Natural killer cell (primary cell): ENCODE measurements at regions not wholly inside any gene's neighbourhood (a gene's known extent, or its start where the extent isn't known, plus 50 kb on each side); places are given as distances from the start of the nearest gene placed in this dataset.
"Not testable (repeated sequence)": the region's sequence is repeated elsewhere in the genome, so short reads cannot be mapped to it uniquely, and the experiment has no call there.

Source experiments
- ATAC-seq, 3 donors: fragments of 150-1000 bp in 2 of 3; fragments of 200-7000 bp in 1 of 3; cut with Tn5 transposase; 1 replicate in 1 of 3; 2 replicates in 2 of 3; pipeline ENCODE4 v1.10.0; 2021; ENCODE audit warnings: mild to moderate bottlenecking in 2 of 3, moderate library complexity in 2 of 3
- DNase-seq, 2 donors: peaks; one replicate each; pipeline versions ENCODE4 v3.0.0 to v3.0.0-alpha.2; 2013 to 2021; ENCODE audit warnings: mixed read lengths in 1 of 2
- H3K27ac ChIP-seq: one replicate; pipeline ENCODE4 v1.5.1; 2013; ENCODE audit warnings: mild to moderate bottlenecking, low read length
- H3K27me3 ChIP-seq: one replicate; pipeline ENCODE4 v1.6.1; 2013; ENCODE audit warnings: low read length; ENCODE audit not compliant: control insufficient read depth, insufficient read depth
- H3K36me3 ChIP-seq: one replicate; pipeline ENCODE4 v1.6.1; 2013; ENCODE audit warnings: low read length; ENCODE audit not compliant: control insufficient read depth, insufficient read depth
- H3K4me1 ChIP-seq: one replicate; pipeline ENCODE4 v1.6.1; 2013; ENCODE audit warnings: low read length; ENCODE audit not compliant: control insufficient read depth, insufficient read depth
- H3K4me3 ChIP-seq: one replicate; pipeline ENCODE4 v1.5.1; 2013; ENCODE audit warnings: low read length
- H3K9me3 ChIP-seq: one replicate; pipeline ENCODE4 v1.6.1; 2013; ENCODE audit warnings: low read length; ENCODE audit not compliant: control insufficient read depth, insufficient read depth
- H3K27ac Mint-ChIP-seq, 2 donors: one replicate each; pipeline ENCODE4 v1.8.0; 2022; ENCODE audit warnings: mild to moderate bottlenecking in 2 of 2, mixed read lengths in 2 of 2, moderate library complexity in 1 of 2
- H3K27me3 Mint-ChIP-seq, 2 donors: one replicate each; pipeline ENCODE4 v1.8.0; 2022; ENCODE audit warnings: low read depth in 2 of 2, mixed read lengths in 2 of 2
- H3K36me3 Mint-ChIP-seq: one replicate; pipeline ENCODE4 v1.8.0; 2022; ENCODE audit warnings: mixed read lengths
- H3K4me1 Mint-ChIP-seq, 2 donors: one replicate each; pipeline ENCODE4 v1.8.0; 2022; ENCODE audit warnings: mixed read lengths in 2 of 2
- H3K4me3 Mint-ChIP-seq: one replicate; pipeline ENCODE4 v1.8.0; 2022; ENCODE audit warnings: mild to moderate bottlenecking, moderate library complexity, mixed read lengths
- H3K9me3 Mint-ChIP-seq, 2 donors: one replicate each; pipeline ENCODE4 v1.8.0; 2022; ENCODE audit warnings: mixed read lengths in 2 of 2
- CTCF ChIP-seq: fragments of 200-600 bp; IDR thresholded peaks from one replicate; pipeline ENCODE4 v1.8.0; 2022; ENCODE audit warnings: antibody characterized with exemption
- WGBS: methylation state at CpG from one replicate; pipeline ENCODE4 v1.1.7; 2013; ENCODE audit warnings: missing lambda C conversion rate; ENCODE audit not compliant: insufficient coverage; 5-methylcytosine and 5-hydroxymethylcytosine counted together
- intact Hi-C: fragments of 100-400 bp; cut with micrococcal nuclease; formaldehyde crosslinking; loops from one replicate; pipeline ENCODE4 v1.14.2; 2022

- H3K9me3 ChIP-seq, result no peaks in the 10 kb centered on the region
- intact Hi-C loops, result loop anchor here (10.0 kb wide), 2 partner anchors 534 to 1094 kb away; no protein-coding TSS in a partner anchor
- no peaks in the 10 kb centered on the region for H3K36me3 ChIP-seq
- no peaks in the 10 kb centered on the region for H3K27me3 ChIP-seq
- Mint-ChIP-seq H3K9me3 (peaks cover 0 to 2% of the 10 kb centered on the region in 2 donors), H3K27me3 (no peaks in the 10 kb centered on the region), H3K27ac (no peak overlapping the region), H3K4me3 (no peak overlapping the region), H3K4me1 (no peaks in the 10 kb centered on the region), H3K36me3 (no peaks in the 10 kb centered on the region)
- no peak overlapping the region for H3K27ac ChIP-seq
- no peak for DNase-seq
- H3K4me3 ChIP-seq, result no peak overlapping the region
- ATAC-seq, result no peak
- no peaks in the 10 kb centered on the region for H3K4me1 ChIP-seq
- WGBS, result 64% methylated on average over 1 of the region's 1 CpG
- TF ChIP-seq CTCF, result no peak
These were observed 134.9 kb upstream of the CACNA2D1 start for GRCh38 chr7:82578430-82578829.

GRCh38 chr7:82572195-82572880 lies 128.8 kb upstream of the CACNA2D1 start:
- 2% methylated on average over 9 of the region's 9 CpGs for WGBS
- Histone ChIP-seq H3K27ac (no peak overlapping the region), H3K9me3 (no peaks in the 10 kb centered on the region), H3K4me3 (no peak overlapping the region), H3K27me3 (no peaks in the 10 kb centered on the region), H3K4me1 (peaks cover 3% of the 10 kb centered on the region), H3K36me3 (no peaks in the 10 kb centered on the region)
- Mint-ChIP-seq H3K9me3 (no peaks in the 10 kb centered on the region), H3K36me3 (no peaks in the 10 kb centered on the region), H3K4me1 (no peaks in the 10 kb centered on the region), H3K4me3 (no peak overlapping the region), H3K27ac (no peak overlapping the region), H3K27me3 (no peaks in the 10 kb centered on the region)
- TF ChIP-seq CTCF, result peak; percentile 67
- ATAC-seq, result peak in 2 of 3 donors; percentile 50 to 79
- intact Hi-C loops, result loop anchor here (10.0 kb wide), 2 partner anchors 528 to 1088 kb away; no protein-coding TSS in a partner anchor
- peak; percentile 35 to 71 for DNase-seq

GRCh38 chr7:82571047-82571446 lies 127.5 kb upstream of the CACNA2D1 start:
- H3K27me3 Mint-ChIP-seq, H3K9me3 ChIP-seq, H3K27me3 ChIP-seq, H3K36me3 Mint-ChIP-seq, ATAC-seq, H3K4me1 Mint-ChIP-seq, H3K4me1 ChIP-seq, H3K9me3 Mint-ChIP-seq, DNase-seq, H3K4me3 Mint-ChIP-seq, H3K27ac ChIP-seq, H3K4me3 ChIP-seq, H3K36me3 ChIP-seq, H3K27ac Mint-ChIP-seq: not testable (repeated sequence)
- intact Hi-C loops, result loop anchor here (10.0 kb wide), 2 partner anchors 526 to 1086 kb away; no protein-coding TSS in a partner anchor
- 83% methylated on average over 3 of the region's 4 CpGs for WGBS

DNA sequence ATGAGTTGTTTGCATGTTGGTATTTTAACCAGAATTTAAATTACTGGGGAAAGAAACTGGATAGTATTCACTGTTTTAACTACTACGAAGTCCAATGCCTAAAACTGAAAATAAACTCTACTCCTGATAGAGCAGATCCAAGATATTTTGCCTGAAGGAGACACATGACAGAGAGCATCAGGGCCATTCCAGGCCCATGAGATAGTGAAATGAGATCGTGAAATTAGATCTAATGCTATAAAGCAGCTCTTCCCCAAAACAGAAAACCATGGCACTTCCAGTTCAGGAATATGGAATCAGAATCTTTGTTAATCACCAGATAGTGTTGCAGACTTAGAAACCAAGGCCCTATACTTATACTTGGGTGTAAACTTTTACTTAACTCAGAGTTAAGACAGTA lies 124.3 kb upstream of the CACNA2D1 start:
- no peaks in the 10 kb centered on the region for H3K9me3 Mint-ChIP-seq
- intact Hi-C loops, result no loop called here
- Histone ChIP-seq H3K27ac (no peak overlapping the region), H3K4me1 (peaks cover 3% of the 10 kb centered on the region), H3K27me3 (no peaks in the 10 kb centered on the region), H3K36me3 (no peaks in the 10 kb centered on the region), H3K4me3 (no peak overlapping the region), H3K9me3 (no peaks in the 10 kb centered on the region)
- H3K27me3 Mint-ChIP-seq, result no peaks in the 10 kb centered on the region
- DNase-seq (no peak), ATAC-seq (no peak)
- no peak overlapping the region for H3K4me3 Mint-ChIP-seq
- H3K4me1 Mint-ChIP-seq, result no peaks in the 10 kb centered on the region
- 69% methylated on average over 2 of the region's 2 CpGs for WGBS
- H3K36me3 Mint-ChIP-seq, result no peaks in the 10 kb centered on the region
- H3K27ac Mint-ChIP-seq, result no peak overlapping the region
- no peak for TF ChIP-seq CTCF
